OCI-LY1 (cell line): ENCODE measurements at regions not wholly inside any gene's neighbourhood (a gene's known extent, or its start where the extent isn't known, plus 50 kb on each side); places are given as distances from the start of the nearest gene placed in this dataset.

Experiments used
- EZH2 ChIP-seq: fragments of 200-600 bp; sonication (generic), shearing (Covaris generic); IDR thresholded peaks from 2 replicates; pipeline ENCODE4 v1.8.0; 2017; ENCODE audit warnings: borderline replicate concordance, mixed run types, mild to moderate bottlenecking, antibody characterized with exemption, low read length, moderate library complexity, mixed read lengths
- TF ChIP-seq, protein P1 (sequence below): fragments of 200-600 bp; sonication (generic), shearing (Covaris generic); IDR thresholded peaks from 2 replicates; pipeline ENCODE4 v1.5.1; 2017; ENCODE audit warnings: mild to moderate bottlenecking, antibody characterized with exemption, low read length, moderate library complexity, mixed read lengths

- no peak for TF ChIP-seq EZH2
- TF ChIP-seq, protein P1, sequence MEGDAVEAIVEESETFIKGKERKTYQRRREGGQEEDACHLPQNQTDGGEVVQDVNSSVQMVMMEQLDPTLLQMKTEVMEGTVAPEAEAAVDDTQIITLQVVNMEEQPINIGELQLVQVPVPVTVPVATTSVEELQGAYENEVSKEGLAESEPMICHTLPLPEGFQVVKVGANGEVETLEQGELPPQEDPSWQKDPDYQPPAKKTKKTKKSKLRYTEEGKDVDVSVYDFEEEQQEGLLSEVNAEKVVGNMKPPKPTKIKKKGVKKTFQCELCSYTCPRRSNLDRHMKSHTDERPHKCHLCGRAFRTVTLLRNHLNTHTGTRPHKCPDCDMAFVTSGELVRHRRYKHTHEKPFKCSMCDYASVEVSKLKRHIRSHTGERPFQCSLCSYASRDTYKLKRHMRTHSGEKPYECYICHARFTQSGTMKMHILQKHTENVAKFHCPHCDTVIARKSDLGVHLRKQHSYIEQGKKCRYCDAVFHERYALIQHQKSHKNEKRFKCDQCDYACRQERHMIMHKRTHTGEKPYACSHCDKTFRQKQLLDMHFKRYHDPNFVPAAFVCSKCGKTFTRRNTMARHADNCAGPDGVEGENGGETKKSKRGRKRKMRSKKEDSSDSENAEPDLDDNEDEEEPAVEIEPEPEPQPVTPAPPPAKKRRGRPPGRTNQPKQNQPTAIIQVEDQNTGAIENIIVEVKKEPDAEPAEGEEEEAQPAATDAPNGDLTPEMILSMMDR, result no peak
Measured at GRCh38 chr6:14639983-14640599, 522.5 kb downstream of the CD83 start.
